ENCODE measurements at regions not wholly inside any gene's neighbourhood (a gene's known extent, or its start where the extent isn't known, plus 50 kb on each side); places are given as distances from the start of the nearest gene placed in this dataset.

GRCh38 chr7:125605241-125605640, 675.6 kb upstream of the POT1 start:
- no peak for ATAC-seq
- TF ChIP-seq ZFP3 (CRISPR knock-in tag; IDR thresholded peaks at IDR 0.05), result peak; percentile 65; the same call in 1 of the 2 replicates
- TF ChIP-seq ESRRG (CRISPR knock-in tag; IDR thresholded peaks at IDR 0.05), result no peak

GRCh38 chr7:125602441-125602840, 672.8 kb upstream of the POT1 start:
- TF ChIP-seq TOX (CRISPR knock-in tag; IDR thresholded peaks at IDR 0.05; ENCODE audit: borderline replicate concordance) (no peak), TSHZ2 (CRISPR knock-in tag; IDR thresholded peaks at IDR 0.05) (no peak), ZC3H10 (CRISPR knock-in tag; IDR thresholded peaks at IDR 0.05) (no peak), ISL1 (CRISPR knock-in tag; IDR thresholded peaks at IDR 0.05) (no peak), GLIS3 (CRISPR knock-in tag; IDR thresholded peaks at IDR 0.05) (no peak), CSDC2 (CRISPR knock-in tag; IDR thresholded peaks at IDR 0.05) (no peak), POU6F1 (CRISPR knock-in tag; IDR thresholded peaks at IDR 0.05; ENCODE audit: borderline replicate concordance, low read depth) (no peak)
- TF ChIP-seq, protein P1, sequence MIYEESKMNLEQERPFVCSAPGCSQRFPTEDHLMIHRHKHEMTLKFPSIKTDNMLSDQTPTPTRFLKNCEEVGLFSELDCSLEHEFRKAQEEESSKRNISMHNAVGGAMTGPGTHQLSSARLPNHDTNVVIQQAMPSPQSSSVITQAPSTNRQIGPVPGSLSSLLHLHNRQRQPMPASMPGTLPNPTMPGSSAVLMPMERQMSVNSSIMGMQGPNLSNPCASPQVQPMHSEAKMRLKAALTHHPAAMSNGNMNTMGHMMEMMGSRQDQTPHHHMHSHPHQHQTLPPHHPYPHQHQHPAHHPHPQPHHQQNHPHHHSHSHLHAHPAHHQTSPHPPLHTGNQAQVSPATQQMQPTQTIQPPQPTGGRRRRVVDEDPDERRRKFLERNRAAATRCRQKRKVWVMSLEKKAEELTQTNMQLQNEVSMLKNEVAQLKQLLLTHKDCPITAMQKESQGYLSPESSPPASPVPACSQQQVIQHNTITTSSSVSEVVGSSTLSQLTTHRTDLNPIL (CRISPR knock-in tag; IDR thresholded peaks at IDR 0.05; ENCODE audit: low read depth), result no peak
- ATAC-seq, result no peak

DNA sequence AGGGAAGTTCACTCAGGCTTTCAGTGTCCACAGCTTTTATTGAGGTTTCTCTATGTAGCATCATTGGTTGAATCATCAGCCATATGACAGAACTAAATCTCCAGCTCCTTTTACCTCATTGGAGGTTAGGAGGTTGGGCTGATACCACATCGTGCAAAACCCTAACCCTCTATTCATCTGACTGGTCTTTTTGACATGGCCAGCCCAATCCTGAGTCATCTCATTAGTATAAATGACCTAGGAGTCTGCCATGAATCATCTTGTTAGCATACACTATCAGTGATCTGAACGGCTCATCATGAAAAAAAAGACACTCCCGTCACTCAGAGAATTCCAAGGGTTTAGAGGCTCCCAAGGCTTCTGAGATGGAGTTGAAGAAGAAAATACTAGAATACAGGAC, 669.8 kb upstream of the POT1 start:
- TF ChIP-seq TCF4 (CRISPR knock-in tag; IDR thresholded peaks at IDR 0.05; ENCODE audit: borderline replicate concordance), result no peak
- no peak for TF ChIP-seq RARB (CRISPR knock-in tag; IDR thresholded peaks at IDR 0.05)
- TF ChIP-seq, protein P2, sequence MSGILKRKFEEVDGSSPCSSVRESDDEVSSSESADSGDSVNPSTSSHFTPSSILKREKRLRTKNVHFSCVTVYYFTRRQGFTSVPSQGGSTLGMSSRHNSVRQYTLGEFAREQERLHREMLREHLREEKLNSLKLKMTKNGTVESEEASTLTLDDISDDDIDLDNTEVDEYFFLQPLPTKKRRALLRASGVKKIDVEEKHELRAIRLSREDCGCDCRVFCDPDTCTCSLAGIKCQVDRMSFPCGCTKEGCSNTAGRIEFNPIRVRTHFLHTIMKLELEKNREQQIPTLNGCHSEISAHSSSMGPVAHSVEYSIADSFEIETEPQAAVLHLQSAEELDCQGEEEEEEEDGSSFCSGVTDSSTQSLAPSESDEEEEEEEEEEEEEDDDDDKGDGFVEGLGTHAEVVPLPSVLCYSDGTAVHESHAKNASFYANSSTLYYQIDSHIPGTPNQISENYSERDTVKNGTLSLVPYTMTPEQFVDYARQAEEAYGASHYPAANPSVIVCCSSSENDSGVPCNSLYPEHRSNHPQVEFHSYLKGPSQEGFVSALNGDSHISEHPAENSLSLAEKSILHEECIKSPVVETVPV (CRISPR knock-in tag; IDR thresholded peaks at IDR 0.05), result no peak
- no peak for ATAC-seq

DNA sequence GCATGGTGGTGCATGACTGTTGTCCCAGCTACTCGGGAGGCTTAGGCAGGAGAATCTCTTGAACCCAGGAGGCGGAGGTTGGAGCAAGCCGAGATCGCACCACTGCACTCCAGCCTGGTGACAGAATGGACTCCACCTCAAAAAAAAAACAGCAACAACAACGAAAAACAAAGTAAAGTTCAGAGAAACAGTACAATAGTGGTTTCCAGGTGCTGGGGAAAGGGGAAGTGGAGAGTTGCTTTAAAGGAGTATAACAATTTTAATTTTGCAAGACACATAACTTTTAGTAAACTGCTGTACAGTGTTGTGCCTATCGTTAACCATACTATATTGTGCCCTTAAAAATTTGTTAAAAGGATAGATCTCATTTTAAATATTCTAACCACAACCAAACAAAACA, 662.7 kb upstream of the POT1 start:
- ATAC-seq, result no peak
- TF ChIP-seq ZFP3 (CRISPR knock-in tag; IDR thresholded peaks at IDR 0.05), result no peak
- TF ChIP-seq BACH2 (CRISPR knock-in tag; IDR thresholded peaks at IDR 0.05; ENCODE audit: borderline replicate concordance), result no peak
- no peak for TF ChIP-seq TCF4 (CRISPR knock-in tag; IDR thresholded peaks at IDR 0.05; ENCODE audit: borderline replicate concordance)
- no peak for TF ChIP-seq SNAI2 (CRISPR knock-in tag; IDR thresholded peaks at IDR 0.05)
- TF ChIP-seq, protein P1 (CRISPR knock-in tag; IDR thresholded peaks at IDR 0.05; ENCODE audit: low read depth), result no peak
- no peak for TF ChIP-seq ESRRG (CRISPR knock-in tag; IDR thresholded peaks at IDR 0.05)
- no peak for TF ChIP-seq RARB (CRISPR knock-in tag; IDR thresholded peaks at IDR 0.05)
- TF ChIP-seq ZNF70 (CRISPR knock-in tag; IDR thresholded peaks at IDR 0.05), result no peak
- no peak for TF ChIP-seq ZNF8 (CRISPR knock-in tag; IDR thresholded peaks at IDR 0.05)
- no peak for TF ChIP-seq CSDC2 (CRISPR knock-in tag; IDR thresholded peaks at IDR 0.05)
- TF ChIP-seq ZFP30 (CRISPR knock-in tag; IDR thresholded peaks at IDR 0.05), result no peak
- no peak for TF ChIP-seq ZC3H10 (CRISPR knock-in tag; IDR thresholded peaks at IDR 0.05)
- no peak for TF ChIP-seq PPARA (CRISPR knock-in tag; IDR thresholded peaks at IDR 0.05; ENCODE audit: borderline replicate concordance)
- no peak for TF ChIP-seq PATZ1 (CRISPR knock-in tag; IDR thresholded peaks at IDR 0.05; ENCODE audit: borderline replicate concordance)
- TF ChIP-seq OSR1 (CRISPR knock-in tag; IDR thresholded peaks at IDR 0.05), result no peak
- TF ChIP-seq GLIS3 (CRISPR knock-in tag; IDR thresholded peaks at IDR 0.05), result no peak
- no peak for TF ChIP-seq TOX (CRISPR knock-in tag; IDR thresholded peaks at IDR 0.05; ENCODE audit: borderline replicate concordance)
- TF ChIP-seq POU6F1 (CRISPR knock-in tag; IDR thresholded peaks at IDR 0.05; ENCODE audit: borderline replicate concordance, low read depth), result no peak
- TF ChIP-seq ZNF565 (CRISPR knock-in tag; conservative IDR thresholded peaks at IDR 0.05; ENCODE audit: low read depth), result no peak
- TF ChIP-seq, protein P2 (CRISPR knock-in tag; IDR thresholded peaks at IDR 0.05), result no peak
